Urinary bladder (tissue), 3 donors: ENCODE measurements at regions not wholly inside any gene's neighbourhood (a gene's known extent, or its start where the extent isn't known, plus 50 kb on each side); places are given as distances from the start of the nearest gene placed in this dataset.

Experiments used
- DNase-seq: peaks from one replicate; pipeline ENCODE4 v3.0.0-alpha.2; 2015; ENCODE audit errors: extremely low spot score
- H3K27ac ChIP-seq: one replicate; pipeline ENCODE4 v1.5.1; 2013; ENCODE audit warnings: low read depth, mild to moderate bottlenecking, moderate library complexity
- H3K36me3 ChIP-seq: one replicate; pipeline ENCODE4 v1.6.1; 2013; ENCODE audit warnings: mild to moderate bottlenecking, moderate library complexity; ENCODE audit not compliant: insufficient read depth
- H3K4me1 ChIP-seq: one replicate; pipeline ENCODE4 v1.6.1; 2013; ENCODE audit warnings: mild to moderate bottlenecking, moderate library complexity; ENCODE audit not compliant: insufficient read depth
- H3K4me3 ChIP-seq: one replicate; pipeline ENCODE4 v1.5.1; 2013; ENCODE audit warnings: low read depth, low read length
- WGBS: extraction: QIAGEN DNeasy Blood & Tissue Kit; methylation state at CpG from one replicate; pipeline ENCODE4 v1.1.7; 2013; 5-methylcytosine and 5-hydroxymethylcytosine counted together
- donor health status: healthy with polysubstance abuse.
- donor health status: healthy.

DNA sequence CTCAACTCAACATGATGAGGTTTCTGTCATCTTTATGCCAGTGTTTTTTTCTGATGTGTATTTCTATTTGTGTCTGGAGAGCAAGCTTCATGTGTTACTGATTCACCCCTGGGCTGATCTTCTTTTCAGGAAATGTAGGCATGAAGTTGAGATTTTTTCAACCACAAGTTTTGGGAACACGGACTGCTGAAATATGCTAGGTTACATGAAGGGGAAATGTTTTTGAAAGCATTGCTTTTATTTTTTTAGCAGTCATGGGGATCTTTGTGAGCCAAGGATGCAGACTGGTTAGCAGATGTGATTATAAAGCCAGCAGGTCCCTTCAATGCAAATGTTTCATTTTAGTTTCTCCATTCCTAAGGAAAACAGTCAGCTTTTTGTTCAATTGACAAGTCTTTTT, 219.3 kb upstream of the COL8A1 start:
- Histone ChIP-seq H3K4me1 (no peaks in the 10 kb centered on the region), H3K4me3 (no peak overlapping the region), H3K27ac (no peak overlapping the region), H3K36me3 (no peaks in the 10 kb centered on the region)
- WGBS: 39% methylated on average over 1 of the region's 1 CpG
- no peak for DNase-seq

DNA sequence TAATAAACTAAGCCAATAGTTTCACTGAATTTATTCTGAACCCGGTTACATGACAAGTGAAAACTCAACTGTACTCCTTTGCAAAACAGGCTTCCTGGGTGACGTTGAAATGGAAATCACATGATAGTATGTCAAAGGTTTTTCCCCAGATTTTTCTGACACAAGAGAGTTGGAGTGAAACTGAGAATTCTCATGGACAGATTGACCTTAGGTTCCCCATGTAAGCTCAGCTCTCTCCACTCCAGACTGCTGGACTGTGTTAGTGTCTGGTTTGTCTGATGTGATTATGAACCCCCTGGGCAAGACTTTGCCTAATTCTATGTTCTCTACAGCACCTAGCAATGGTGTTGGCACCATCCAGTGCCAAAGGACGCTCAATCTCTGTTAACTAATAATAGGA, 219.7 kb upstream of the COL8A1 start:
- H3K27ac ChIP-seq: no peak overlapping the region
- H3K4me1 ChIP-seq: no peaks in the 10 kb centered on the region
- no peaks in the 10 kb centered on the region for H3K36me3 ChIP-seq
- WGBS: 87% methylated on average over 3 of the region's 3 CpGs
- H3K4me3 ChIP-seq: no peak overlapping the region
- DNase-seq: no peak

GRCh38 chr3:99418209-99418635, 220.2 kb upstream of the COL8A1 start:
- Histone ChIP-seq H3K36me3 (no peaks in the 10 kb centered on the region), H3K4me1 (no peaks in the 10 kb centered on the region), H3K4me3 (no peak overlapping the region), H3K27ac (no peak overlapping the region)
- WGBS: 80% methylated on average over 2 of the region's 2 CpGs
- DNase-seq: no peak

DNA sequence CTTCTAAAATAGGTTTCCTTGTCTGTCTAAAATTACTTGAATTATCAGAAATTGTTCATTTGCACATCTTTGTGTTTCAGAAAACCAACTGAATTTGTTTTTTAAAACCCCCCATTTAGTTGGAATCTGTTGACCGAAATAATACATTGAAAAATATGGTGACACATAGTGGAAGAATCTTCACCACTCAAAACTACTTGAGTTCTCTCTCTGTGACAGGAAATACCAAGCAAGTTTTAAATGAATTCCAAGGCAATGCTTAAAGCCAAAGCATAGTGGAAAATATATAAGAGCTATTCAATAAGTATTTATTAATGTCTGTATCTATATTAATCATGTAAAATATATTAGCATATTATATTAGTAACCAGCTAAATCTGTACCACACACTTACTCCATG, 224.9 kb upstream of the COL8A1 start:
- Histone ChIP-seq H3K27ac (no peak overlapping the region), H3K4me1 (no peaks in the 10 kb centered on the region), H3K4me3 (no peak overlapping the region), H3K36me3 (no peaks in the 10 kb centered on the region)
- DNase-seq: no peak
- WGBS: 71% methylated on average over 1 of the region's 1 CpG

DNA sequence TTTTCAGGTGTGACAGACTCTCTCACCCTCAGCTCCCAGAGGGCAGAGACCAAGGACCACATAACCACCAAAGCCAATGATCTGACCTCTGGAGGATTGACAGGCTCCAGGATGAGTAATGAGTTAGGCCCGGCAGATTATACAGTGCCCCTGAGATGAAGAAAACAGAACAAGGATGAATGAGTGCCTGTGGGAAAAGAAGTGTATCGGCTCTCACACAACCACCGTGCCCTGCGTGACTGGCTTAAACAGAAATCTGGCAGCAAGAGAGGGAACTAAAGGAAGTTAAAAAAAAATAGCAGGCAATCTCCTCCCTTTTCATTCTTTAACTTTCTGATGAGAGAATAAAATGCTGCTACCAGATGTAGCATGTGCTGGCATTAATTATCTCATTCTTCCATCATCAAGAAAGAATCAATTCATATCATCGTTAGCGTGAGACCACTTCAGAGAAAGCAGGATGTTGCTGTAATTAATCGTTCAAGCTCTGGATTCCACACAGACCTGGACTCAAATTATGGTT, 227.5 kb upstream of the COL8A1 start:
- Histone ChIP-seq H3K27ac (no peak overlapping the region), H3K36me3 (no peaks in the 10 kb centered on the region), H3K4me3 (no peak overlapping the region), H3K4me1 (no peaks in the 10 kb centered on the region)
- DNase-seq: no peak
- 32% methylated on average over 7 of the region's 7 CpGs for whole genome bisulfite sequencing

GRCh38 chr3:99409961-99410360, 228.4 kb upstream of the COL8A1 start:
- Histone ChIP-seq H3K4me3 (no peak overlapping the region), H3K36me3 (no peaks in the 10 kb centered on the region), H3K4me1 (no peaks in the 10 kb centered on the region), H3K27ac (no peak overlapping the region)
- no peak for DNase-seq
- WGBS: 95% methylated on average over 1 of the region's 1 CpG

- no peaks in the 10 kb centered on the region for H3K36me3 ChIP-seq
- 64% methylated on average over 4 of the region's 4 CpGs for WGBS
- no peak overlapping the region for H3K4me3 ChIP-seq
- no peak for DNase-seq
- no peak overlapping the region for H3K27ac ChIP-seq
- H3K4me1 ChIP-seq: no peaks in the 10 kb centered on the region
Observed at GRCh38 chr3:99407257-99407656, 231.1 kb upstream of the COL8A1 start.

- H3K27ac ChIP-seq: no peak overlapping the region
- DNase-seq: no peak
- H3K4me3 ChIP-seq: no peak overlapping the region
- H3K4me1 ChIP-seq: no peaks in the 10 kb centered on the region
- 96% methylated on average over 1 of the region's 1 CpG for WGBS
- H3K36me3 ChIP-seq: no peaks in the 10 kb centered on the region
Observed at GRCh38 chr3:99402755-99403154, 235.6 kb upstream of the COL8A1 start.

DNA sequence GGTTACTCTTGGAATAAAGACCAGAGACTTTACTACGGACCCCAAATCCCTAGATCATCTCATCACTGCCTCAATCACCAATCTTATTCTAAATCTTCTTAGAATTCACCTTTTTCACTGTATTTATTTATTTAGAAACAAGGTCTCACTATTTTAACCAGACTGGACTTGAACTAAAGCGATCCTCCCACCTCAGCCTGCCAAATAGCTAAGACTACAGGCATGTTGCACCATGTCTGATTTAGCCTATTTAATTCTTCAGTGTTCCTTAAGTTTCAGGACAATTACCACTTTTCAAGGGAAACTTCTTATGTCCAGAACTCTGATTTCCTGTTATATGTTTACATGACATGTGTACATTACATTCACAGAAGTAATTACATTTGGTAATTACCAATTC, 238.0 kb upstream of the COL8A1 start:
- WGBS: 74% methylated on average over 2 of the region's 2 CpGs
- Histone ChIP-seq H3K27ac (no peak overlapping the region), H3K36me3 (no peaks in the 10 kb centered on the region), H3K4me1 (no peaks in the 10 kb centered on the region), H3K4me3 (no peak overlapping the region)
- DNase-seq: no peak

- Histone ChIP-seq H3K36me3 (no peaks in the 10 kb centered on the region), H3K4me3 (no peak overlapping the region), H3K4me1 (no peaks in the 10 kb centered on the region), H3K27ac (no peak overlapping the region)
- WGBS: 74% methylated on average over 3 of the region's 3 CpGs
- DNase-seq: no peak
Observed at GRCh38 chr3:99396651-99397275, 241.6 kb upstream of the COL8A1 start.

GRCh38 chr3:99394831-99395778, 243.3 kb upstream of the COL8A1 start:
- H3K4me3 ChIP-seq: no peak overlapping the region
- no peaks in the 10 kb centered on the region for H3K4me1 ChIP-seq
- WGBS: 50% methylated on average over 7 of the region's 7 CpGs
- H3K27ac ChIP-seq: no peak overlapping the region
- DNase-seq: no peak
- H3K36me3 ChIP-seq: no peaks in the 10 kb centered on the region

- Histone ChIP-seq H3K4me3 (no peak overlapping the region), H3K4me1 (no peaks in the 10 kb centered on the region), H3K36me3 (no peaks in the 10 kb centered on the region), H3K27ac (no peak overlapping the region)
- WGBS: 95% methylated on average over 2 of the region's 2 CpGs
- DNase-seq: no peak
Observed at GRCh38 chr3:99393961-99394360, 244.4 kb upstream of the COL8A1 start.

GRCh38 chr3:99388780-99389179, 249.6 kb upstream of the COL8A1 start:
- DNase-seq: no peak
- no peaks in the 10 kb centered on the region for H3K4me1 ChIP-seq
- H3K36me3 ChIP-seq: no peaks in the 10 kb centered on the region
- H3K27ac ChIP-seq: no peak overlapping the region
- H3K4me3 ChIP-seq: no peak overlapping the region

DNA sequence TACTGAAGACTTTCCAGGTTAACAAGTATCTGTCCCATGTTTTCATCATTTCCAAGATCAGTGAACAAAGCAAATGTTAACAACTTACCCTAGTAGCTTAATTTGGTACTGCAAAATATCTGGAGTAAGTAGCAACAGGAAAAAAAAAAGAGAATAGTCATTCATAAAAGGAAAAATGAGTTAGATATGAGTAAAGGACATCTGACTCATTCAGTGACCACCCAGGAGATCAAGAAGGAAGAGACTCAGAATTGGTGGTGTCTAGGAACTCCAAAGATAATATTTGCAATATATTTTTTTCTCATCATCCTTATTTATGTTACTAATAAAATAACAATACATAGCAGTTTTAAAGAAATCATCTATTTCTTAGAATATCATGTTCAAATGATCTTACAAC, 253.8 kb upstream of the COL8A1 start:
- Histone ChIP-seq H3K4me1 (no peaks in the 10 kb centered on the region), H3K36me3 (no peaks in the 10 kb centered on the region), H3K4me3 (no peak overlapping the region), H3K27ac (no peak overlapping the region)
- no peak for DNase-seq
